Fibroblast of skin of right biceps (primary cell): ENCODE measurements at regions not wholly inside any gene's neighbourhood (a gene's known extent, or its start where the extent isn't known, plus 50 kb on each side); places are given as distances from the start of the nearest gene placed in this dataset.
"Not testable (repeated sequence)": the region's sequence is repeated elsewhere in the genome, so short reads cannot be mapped to it uniquely, and the experiment has no call there.

Experiments
- DNase-seq: peaks from one replicate; pipeline ENCODE4 v3.0.0-alpha.2; 2013

- no peak for DNase-seq
These were observed 649.5 kb upstream of the ZNF804A start for GRCh38 chr2:183948861-183949260.

GRCh38 chr2:183950673-183951072 is 647.7 kb upstream of the ZNF804A start:
- no peak for DNase-seq

- DNase-seq, result no peak
These were observed 646.7 kb upstream of the ZNF804A start for GRCh38 chr2:183951630-183952029.

GRCh38 chr2:183952741-183953140 is 645.6 kb upstream of the ZNF804A start:
- no peak for DNase-seq

- DNase-seq, result no peak
These were observed 634.7 kb upstream of the ZNF804A start for GRCh38 chr2:183963609-183964008.

- DNase-seq, result no peak
These were observed 633.8 kb upstream of the ZNF804A start for GRCh38 chr2:183964565-183964964.

GRCh38 chr2:183967756-183968155 is 630.6 kb upstream of the ZNF804A start:
- DNase-seq, result no peak

- not testable (repeated sequence) for DNase-seq
These were observed 622.7 kb upstream of the ZNF804A start for GRCh38 chr2:183975676-183976075.

GRCh38 chr2:183984871-183985270 is 613.5 kb upstream of the ZNF804A start:
- no peak for DNase-seq

- no peak for DNase-seq
These were observed 606.4 kb upstream of the ZNF804A start for GRCh38 chr2:183991968-183992367.

- DNase-seq, result no peak
These were observed 605.3 kb upstream of the ZNF804A start for GRCh38 chr2:183993052-183993451.

- DNase-seq, result peak; percentile 3
These were observed 602.7 kb upstream of the ZNF804A start for GRCh38 chr2:183995632-183996031.

- no peak for DNase-seq
These were observed 601.2 kb upstream of the ZNF804A start for GRCh38 chr2:183996825-183997793.

- no peak for DNase-seq
These were observed 600.1 kb upstream of the ZNF804A start for GRCh38 chr2:183998041-183998796.

GRCh38 chr2:183998797-183999190 is 599.5 kb upstream of the ZNF804A start:
- DNase-seq, result no peak

- DNase-seq, result no peak
These were observed 593.9 kb upstream of the ZNF804A start for GRCh38 chr2:184004289-184004947.

- no peak for DNase-seq
These were observed 593.2 kb upstream of the ZNF804A start for GRCh38 chr2:184004948-184005672.

- DNase-seq, result no peak
These were observed 591.3 kb upstream of the ZNF804A start for GRCh38 chr2:184006998-184007397.

- no peak for DNase-seq
These were observed 571.4 kb upstream of the ZNF804A start for GRCh38 chr2:184026961-184027360.

- DNase-seq, result no peak
These were observed 568.1 kb upstream of the ZNF804A start for GRCh38 chr2:184030245-184030644.

- DNase-seq, result no peak
These were observed 567.3 kb upstream of the ZNF804A start for GRCh38 chr2:184030989-184031388.

GRCh38 chr2:184031402-184032147 is 566.8 kb upstream of the ZNF804A start:
- DNase-seq, result no peak
